HG02571 (cell line): ENCODE measurements at regions not wholly inside any gene's neighbourhood (a gene's known extent, or its start where the extent isn't known, plus 50 kb on each side); places are given as distances from the start of the nearest gene placed in this dataset.
A peak's percentile ranks its signal among the peaks of the same experiment; 100 is the strongest.

Experiments
- ATAC-seq: cut with Tn5 transposase; IDR thresholded peaks from one replicate; pipeline ENCODE4 v1.9.1; 2021; ENCODE audit warnings: mild to moderate bottlenecking, moderate library complexity; ENCODE audit not compliant: unreplicated experiment

DNA sequence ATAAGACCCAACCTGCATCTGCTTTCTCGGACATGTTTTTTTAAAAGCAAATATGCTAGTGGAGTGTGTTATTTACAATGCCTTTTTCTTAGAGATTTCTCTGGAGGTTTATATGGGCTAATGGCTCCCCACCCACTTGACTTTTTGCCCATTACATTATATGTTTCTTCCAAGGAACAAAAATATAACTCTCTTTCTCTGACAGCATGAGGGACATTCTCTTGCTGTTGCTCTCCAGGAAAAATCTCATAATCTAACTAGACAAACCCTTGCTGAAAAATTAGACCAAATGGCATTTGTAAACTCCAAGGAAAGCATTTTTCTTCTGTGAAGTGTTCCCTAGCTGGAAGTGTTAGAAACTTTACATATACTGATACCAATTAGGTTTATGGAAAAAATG, 213.7 kb downstream of the PRL start:
- ATAC-seq, result no peak

DNA sequence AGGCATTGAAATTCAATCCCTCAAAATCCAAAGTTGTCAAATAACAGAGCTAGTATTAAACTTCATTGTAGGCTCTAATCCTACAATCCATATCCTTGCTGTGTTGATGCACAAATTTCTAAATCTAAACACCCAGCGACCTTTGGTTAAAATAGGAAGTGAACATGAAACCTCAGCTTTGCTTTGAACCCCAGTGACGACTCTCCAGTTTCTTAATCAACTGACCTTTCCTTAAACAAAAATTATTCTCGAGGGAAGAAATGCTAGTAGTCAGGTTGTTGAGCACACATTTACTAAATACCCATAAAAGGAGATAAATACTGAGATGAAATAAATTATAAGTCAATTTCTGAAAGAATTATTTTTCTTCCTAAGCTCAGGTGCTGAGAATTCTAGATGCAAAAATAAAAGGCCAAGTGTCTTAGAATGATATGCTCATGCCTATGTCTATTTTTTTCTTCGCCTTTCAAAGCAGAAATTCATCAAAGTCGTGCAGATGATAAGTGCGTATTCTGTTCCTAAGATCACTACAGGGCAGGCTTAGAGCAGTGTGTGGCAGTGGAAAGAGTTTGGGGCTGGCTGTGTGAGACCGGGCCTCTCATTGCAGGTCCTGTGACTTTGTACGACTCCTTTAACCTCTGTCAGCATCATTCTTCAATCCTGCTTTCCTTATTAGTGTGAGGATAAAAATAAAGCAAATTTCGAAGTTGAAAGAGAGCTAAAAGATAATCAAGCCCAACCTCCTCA, 208.7 kb downstream of the PRL start:
- no peak for ATAC-seq

DNA sequence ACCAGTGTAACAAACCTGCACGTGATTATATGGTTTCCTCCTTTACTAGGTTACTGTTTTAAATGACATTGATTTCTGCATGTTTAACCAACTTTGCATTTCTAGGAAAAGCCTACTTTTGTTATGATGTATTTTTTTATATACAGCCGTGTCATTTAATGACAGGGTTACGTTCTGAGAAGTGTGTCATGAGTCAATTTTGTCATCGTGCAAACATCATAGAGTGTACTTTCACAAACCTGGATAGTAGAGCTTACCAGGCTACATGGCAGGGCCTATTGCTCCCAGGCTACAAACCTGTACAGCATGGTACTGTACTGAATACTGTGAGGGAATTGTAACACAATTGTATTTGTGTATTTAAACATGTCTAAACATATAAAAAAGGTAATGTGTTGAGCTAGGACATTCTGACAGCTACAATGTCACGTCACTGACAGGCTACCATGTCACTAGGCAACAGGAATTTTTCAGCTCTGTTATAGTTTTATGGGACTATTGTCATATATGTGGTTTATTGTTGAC, 205.3 kb downstream of the PRL start:
- ATAC-seq, result no peak

DNA sequence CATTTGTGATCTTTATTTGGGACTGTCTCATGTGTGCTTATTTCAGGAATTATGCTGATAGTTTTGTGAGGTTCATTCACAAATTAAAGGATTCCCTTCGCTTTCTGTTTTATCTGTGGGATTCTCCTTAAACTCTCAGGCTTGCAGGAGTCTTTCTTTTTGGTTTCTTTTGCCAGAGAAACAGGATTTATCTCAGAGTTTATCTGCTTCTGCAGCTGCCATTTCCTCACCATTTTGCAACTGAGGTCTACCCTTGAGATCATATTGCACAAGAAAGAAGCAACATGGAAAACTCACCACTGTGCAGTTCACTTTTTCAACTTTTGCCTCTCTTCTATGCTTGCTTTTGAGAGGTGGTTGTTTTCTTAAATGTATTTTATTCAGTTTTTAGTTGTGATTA, 201.0 kb downstream of the PRL start:
- ATAC-seq, result no peak

GRCh38 chr6:22098601-22099031, 198.2 kb downstream of the PRL start:
- no peak for ATAC-seq

- no peak for ATAC-seq
Measured at GRCh38 chr6:22099231-22099630, 197.6 kb downstream of the PRL start.

- ATAC-seq, result no peak
Measured at GRCh38 chr6:22099923-22100322, 196.9 kb downstream of the PRL start.

DNA sequence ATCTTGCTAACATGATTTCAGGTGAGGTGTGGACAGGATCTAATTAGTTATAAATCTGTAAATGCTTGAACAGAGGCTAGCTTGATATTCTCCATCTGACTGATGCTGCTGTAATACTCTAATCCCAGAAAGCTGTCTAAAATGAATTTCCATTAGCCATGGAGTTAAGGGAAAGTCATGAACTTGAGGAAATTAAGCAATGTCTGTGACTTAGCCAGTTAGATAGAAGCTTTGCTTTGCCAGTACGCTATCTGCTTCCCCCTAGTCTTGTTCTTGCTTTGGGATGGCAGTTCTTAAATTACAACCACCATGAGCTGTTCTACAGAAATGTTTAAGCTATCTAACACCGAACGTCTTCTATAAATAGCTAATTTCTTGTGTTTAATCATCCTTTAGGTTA, 195.7 kb downstream of the PRL start:
- ATAC-seq, result no peak

DNA sequence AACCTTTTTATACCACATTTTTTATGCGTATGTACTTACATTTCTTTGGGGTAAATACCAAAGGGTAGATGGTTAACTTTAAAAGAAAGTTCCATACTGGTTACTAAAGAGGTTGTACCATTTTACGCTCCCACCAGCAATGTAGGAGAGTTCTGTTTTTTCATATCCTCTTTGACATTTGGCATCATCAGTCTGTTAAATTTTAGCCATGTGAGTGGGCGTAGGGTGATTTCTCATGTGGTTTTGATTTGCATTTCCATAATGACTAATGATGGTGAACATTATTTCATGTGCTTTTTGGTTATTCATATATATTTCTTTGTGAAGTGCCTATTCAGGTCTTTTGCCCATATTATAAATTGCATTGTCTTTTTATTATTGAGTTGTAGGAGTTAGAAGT, 194.2 kb downstream of the PRL start:
- ATAC-seq, result peak; percentile 81

DNA sequence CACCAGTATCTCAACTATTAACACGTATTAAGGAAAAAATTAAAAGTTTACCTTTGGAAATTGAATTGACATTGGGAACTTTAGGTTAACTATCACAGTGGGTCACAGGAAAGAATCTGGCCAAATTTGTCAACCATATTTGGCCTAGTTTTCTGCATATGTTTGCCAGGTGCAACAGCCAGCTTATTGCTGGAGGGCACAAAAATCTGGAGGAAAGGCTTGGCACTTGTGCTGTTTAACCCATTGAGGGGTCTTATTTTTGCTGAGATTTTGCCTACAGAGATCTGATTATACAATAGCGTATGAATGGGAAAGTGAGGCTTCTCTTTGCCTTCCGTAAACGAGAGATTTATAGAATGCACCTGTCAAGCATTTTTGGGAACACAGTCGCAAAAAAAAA, 190.4 kb downstream of the PRL start:
- no peak for ATAC-seq

GRCh38 chr6:22106961-22107360, 189.9 kb downstream of the PRL start:
- no peak for ATAC-seq

- ATAC-seq, result no peak
Measured at GRCh38 chr6:22108199-22108598, 188.6 kb downstream of the PRL start.

DNA sequence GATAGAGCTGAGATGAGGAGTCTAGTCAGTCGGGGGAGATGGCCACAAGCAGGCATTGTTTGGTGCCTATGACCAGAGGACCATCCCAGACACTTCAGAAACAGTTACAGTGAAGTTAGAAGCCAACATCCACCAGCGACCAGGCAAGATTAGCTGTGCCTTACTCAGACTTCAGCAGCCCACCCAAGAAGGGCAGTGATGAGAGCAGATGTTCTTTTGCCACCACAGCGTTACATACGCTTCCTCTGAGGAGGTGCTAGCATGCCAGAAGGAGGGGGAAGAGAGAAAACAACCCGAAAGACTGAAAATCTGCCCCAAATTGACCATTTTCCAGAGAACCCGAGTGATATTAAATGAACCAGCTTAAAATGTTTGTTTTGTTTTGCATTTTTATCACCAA, 186.8 kb downstream of the PRL start:
- ATAC-seq, result no peak

GRCh38 chr6:22112461-22112860, 184.4 kb downstream of the PRL start:
- ATAC-seq, result no peak

- ATAC-seq, result no peak
Measured at GRCh38 chr6:22113026-22113766, 183.6 kb downstream of the PRL start.

DNA sequence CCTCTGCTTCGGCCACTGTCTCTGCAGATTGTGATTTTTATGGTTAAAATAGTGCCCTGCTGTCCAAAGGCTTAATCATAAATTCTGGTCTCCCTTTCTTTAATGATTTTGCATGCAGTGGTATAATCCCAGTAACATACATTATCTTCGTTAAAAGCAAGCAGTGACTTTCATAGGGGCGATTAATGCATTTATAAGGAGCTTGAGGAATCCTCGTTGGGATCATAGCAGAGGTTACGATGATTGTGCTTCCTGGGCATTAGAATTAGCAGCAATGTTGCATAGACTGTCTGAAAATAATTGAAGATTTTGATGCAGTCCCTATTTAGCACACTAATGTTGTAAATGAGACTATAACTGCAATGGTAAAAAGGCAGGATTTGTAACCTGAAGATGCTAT, 181.3 kb downstream of the PRL start:
- no peak for ATAC-seq

DNA sequence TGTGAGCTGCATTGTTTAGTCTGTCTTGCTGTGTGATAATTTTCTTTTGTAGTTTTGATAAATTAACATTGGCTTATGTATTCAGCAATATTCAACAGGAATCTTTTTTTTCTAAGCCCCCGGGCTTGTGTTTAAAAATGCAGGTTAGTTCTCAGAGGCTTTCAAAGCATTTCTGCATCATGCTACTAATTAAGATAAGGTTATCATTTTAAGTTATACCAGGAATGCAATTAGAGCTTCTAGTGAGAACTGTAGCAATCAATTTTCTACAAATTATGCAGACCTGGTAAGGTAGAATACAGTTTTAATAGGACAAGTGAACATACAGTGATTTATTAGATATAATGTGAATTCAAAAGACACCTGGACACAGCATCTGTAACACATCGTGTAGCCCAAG, 179.2 kb downstream of the PRL start:
- no peak for ATAC-seq

GRCh38 chr6:22119500-22119899, 177.3 kb downstream of the PRL start:
- ATAC-seq, result no peak

- ATAC-seq, result no peak
Measured at GRCh38 chr6:22124756-22125155, 172.1 kb downstream of the PRL start.

DNA sequence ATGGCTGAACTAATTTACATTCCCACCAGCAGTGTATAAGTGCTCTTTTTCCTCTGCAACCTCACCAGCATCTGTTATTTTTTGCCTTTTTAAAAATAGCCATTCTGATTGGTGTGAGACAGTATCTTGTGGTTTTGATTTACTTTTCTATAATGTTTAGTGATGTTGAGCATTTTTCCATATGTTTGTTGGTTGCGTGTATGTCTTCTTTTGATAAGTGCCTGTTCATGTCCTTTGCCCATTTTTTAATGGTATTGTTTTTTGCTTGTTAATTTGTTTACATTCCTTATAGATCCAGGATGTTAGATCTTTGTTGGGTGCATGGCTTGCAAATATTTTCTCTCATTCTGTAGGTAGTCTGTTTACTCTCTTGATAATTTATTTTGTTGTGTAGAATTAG, 169.9 kb downstream of the PRL start:
- no peak for ATAC-seq

DNA sequence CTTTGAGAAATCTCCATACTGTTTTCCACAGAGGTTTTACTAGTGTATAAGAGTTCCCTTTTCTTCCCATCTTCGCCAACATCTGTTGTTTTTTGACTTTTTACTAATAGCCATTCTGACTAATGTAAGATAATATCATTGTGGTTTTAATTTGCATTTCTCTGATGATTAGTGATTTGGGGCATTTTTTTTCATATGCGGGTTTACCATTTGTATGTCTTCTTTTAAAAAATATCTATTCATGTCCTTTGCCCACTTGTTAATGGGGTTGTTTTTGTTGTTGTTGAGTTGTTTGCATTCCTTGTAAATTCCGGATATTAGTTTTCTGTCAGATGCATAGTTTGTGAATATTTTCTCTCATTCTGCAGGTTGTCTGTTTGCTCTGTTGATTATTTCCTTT, 167.1 kb downstream of the PRL start:
- ATAC-seq, result no peak

DNA sequence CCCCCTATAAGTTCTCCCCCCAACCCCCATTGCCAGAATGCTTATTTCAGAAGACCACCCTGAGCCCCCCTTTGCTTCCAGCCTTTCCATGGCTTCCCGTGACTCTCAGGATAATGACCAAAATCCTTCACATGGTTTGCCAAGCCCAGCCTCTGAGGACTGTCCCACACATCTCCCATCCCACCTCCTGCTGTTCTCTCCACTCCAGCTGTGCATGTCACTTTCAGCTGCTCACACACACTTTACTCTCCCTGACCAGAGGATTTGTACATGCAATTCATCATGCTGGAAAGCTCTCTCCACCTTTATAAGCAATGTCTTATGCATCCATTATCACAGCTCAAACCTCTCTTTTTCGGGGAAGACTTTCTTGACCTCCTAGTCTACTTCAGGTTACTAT, 164.2 kb downstream of the PRL start:
- ATAC-seq, result no peak
